ENCODE measurements at regions not wholly inside any gene's neighbourhood (a gene's known extent, or its start where the extent isn't known, plus 50 kb on each side); places are given as distances from the start of the nearest gene placed in this dataset.

DNA sequence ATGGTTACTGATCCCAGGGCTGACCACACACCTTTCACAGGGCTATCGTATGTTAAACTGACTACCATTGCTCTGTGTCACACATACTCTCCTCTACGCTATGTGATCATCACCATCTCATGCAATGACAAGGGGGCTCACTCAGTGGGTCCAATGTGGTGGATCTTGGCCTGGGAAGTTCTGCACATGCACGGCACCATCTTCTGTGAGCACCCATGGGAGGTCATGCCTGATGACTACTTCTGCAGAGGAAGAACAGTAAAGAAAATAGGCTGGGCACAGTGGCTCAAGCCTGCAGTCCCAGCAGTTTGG is 60.0 kb upstream of the FOXD3 start:
- TF ChIP-seq, protein P1, sequence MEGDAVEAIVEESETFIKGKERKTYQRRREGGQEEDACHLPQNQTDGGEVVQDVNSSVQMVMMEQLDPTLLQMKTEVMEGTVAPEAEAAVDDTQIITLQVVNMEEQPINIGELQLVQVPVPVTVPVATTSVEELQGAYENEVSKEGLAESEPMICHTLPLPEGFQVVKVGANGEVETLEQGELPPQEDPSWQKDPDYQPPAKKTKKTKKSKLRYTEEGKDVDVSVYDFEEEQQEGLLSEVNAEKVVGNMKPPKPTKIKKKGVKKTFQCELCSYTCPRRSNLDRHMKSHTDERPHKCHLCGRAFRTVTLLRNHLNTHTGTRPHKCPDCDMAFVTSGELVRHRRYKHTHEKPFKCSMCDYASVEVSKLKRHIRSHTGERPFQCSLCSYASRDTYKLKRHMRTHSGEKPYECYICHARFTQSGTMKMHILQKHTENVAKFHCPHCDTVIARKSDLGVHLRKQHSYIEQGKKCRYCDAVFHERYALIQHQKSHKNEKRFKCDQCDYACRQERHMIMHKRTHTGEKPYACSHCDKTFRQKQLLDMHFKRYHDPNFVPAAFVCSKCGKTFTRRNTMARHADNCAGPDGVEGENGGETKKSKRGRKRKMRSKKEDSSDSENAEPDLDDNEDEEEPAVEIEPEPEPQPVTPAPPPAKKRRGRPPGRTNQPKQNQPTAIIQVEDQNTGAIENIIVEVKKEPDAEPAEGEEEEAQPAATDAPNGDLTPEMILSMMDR (IDR thresholded peaks at IDR 0.05; ENCODE audit: poor library complexity, severe bottlenecking): no peak
- TF ChIP-seq EZH2 (IDR thresholded peaks at IDR 0.05; ENCODE audit: borderline replicate concordance, insufficient read depth, low read length, poor library complexity, severe bottlenecking) (no peak), MXI1 (conservative IDR thresholded peaks at IDR 0.05; ENCODE audit: poor library complexity, severe bottlenecking) (no peak), POLR2AphosphoS5 (IDR thresholded peaks at IDR 0.05) (no peak), EP300 (conservative IDR thresholded peaks at IDR 0.05; ENCODE audit: poor library complexity, severe bottlenecking) (no peak), TAF1 (IDR thresholded peaks at IDR 0.05; ENCODE audit: low read depth) (no peak)
- TF ChIP-seq, protein P2, sequence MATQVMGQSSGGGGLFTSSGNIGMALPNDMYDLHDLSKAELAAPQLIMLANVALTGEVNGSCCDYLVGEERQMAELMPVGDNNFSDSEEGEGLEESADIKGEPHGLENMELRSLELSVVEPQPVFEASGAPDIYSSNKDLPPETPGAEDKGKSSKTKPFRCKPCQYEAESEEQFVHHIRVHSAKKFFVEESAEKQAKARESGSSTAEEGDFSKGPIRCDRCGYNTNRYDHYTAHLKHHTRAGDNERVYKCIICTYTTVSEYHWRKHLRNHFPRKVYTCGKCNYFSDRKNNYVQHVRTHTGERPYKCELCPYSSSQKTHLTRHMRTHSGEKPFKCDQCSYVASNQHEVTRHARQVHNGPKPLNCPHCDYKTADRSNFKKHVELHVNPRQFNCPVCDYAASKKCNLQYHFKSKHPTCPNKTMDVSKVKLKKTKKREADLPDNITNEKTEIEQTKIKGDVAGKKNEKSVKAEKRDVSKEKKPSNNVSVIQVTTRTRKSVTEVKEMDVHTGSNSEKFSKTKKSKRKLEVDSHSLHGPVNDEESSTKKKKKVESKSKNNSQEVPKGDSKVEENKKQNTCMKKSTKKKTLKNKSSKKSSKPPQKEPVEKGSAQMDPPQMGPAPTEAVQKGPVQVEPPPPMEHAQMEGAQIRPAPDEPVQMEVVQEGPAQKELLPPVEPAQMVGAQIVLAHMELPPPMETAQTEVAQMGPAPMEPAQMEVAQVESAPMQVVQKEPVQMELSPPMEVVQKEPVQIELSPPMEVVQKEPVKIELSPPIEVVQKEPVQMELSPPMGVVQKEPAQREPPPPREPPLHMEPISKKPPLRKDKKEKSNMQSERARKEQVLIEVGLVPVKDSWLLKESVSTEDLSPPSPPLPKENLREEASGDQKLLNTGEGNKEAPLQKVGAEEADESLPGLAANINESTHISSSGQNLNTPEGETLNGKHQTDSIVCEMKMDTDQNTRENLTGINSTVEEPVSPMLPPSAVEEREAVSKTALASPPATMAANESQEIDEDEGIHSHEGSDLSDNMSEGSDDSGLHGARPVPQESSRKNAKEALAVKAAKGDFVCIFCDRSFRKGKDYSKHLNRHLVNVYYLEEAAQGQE (IDR thresholded peaks at IDR 0.05; ENCODE audit: borderline replicate concordance): no peak

Data from neural cell (in vitro differentiated cells).